ENCODE measurements at regions not wholly inside any gene's neighbourhood (a gene's known extent, or its start where the extent isn't known, plus 50 kb on each side); places are given as distances from the start of the nearest gene placed in this dataset.
A peak's percentile ranks its signal among the peaks of the same experiment; 100 is the strongest.

DNA sequence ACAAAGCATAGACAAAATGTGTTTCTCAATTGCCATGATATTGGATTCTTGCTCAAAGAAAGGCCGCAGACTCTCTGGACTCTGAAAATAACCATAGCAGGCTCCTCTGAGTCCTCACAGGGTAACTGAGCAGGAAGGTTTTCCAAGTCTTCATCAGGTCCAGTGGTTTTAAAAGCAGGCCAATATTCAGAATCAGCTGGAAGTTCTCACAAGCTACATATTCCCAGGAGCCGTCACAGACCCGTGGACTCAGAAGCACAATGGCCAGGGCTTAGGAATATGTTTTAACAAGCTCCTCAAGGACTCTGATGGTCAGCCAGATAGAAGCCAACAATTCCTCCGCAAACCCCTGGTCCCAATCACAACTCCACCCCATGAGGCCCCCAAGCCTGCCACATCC, 256.1 kb upstream of the ADAMTS9 start:
- H3K4me3 Mint-ChIP-seq = no peak overlapping the region
- ChIA-PET POLR2A (no interaction called here), CTCF (no interaction called here)
- H3K36me3 Mint-ChIP-seq = no peaks in the 10 kb centered on the region
- Histone ChIP-seq H3K27me3 (ENCODE audit: insufficient read depth, low read length, poor library complexity, severe bottlenecking) (no peaks in the 10 kb centered on the region), H3K27ac (ENCODE audit: low read depth, low read length) (no peak overlapping the region), H3K4me1 (ENCODE audit: insufficient read depth, low read length) (no peaks in the 10 kb centered on the region), H3K36me3 (ENCODE audit: insufficient read depth, low read length) (no peaks in the 10 kb centered on the region), H3K4me3 (ENCODE audit: low read length) (no peak overlapping the region), H3K9me3 (ENCODE audit: low read length) (no peaks in the 10 kb centered on the region)
- no peak for DNase-seq
- no peak overlapping the region for H3K27ac Mint-ChIP-seq
- peaks cover 0 to 18% (median 4%) of the 10 kb centered on the region in 5 donors for H3K9me3 Mint-ChIP-seq
- no peaks in the 10 kb centered on the region for H3K4me1 Mint-ChIP-seq
- H3K27me3 Mint-ChIP-seq = peaks cover 0 to 4% of the 10 kb centered on the region in 2 donors

DNA sequence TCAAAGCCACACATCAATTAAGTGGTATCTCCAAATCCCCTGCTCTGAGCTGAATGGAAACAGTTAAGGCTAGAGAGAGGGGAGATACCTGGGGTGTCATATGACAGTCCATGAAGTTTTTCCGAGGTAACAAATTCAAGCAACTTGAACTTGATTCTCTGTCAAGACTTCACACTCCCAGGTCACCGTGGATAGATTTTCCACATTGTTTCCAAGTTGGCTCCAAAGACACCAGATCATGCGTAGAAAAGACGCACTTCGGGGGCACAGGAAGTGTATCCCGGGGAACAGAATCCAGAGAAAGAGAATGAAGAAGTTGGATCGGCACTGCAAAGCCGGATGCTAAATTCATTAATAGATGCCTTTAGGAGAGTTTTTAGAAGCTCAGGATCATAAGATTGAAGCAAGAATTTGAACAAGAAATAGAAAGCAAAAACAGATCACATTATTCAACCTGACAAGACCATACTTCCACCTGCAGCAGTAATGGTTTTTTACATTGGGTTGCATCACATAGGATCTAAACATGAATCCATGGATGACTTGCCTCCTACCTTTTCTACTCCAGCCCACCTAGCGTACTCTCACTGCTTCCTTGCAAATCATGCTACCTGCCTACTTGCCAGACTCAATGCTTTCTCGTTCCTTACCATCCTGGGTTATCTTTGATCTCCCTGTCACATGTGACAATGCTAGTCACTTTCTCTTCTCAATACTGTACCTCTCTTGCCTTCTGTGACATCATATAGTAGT, 253.0 kb upstream of the ADAMTS9 start:
- ChIA-PET CTCF (no interaction called here), POLR2A (no interaction called here)
- peaks cover 0 to 15% (median 4%) of the 10 kb centered on the region in 5 donors for H3K9me3 Mint-ChIP-seq
- H3K27ac Mint-ChIP-seq = no peak overlapping the region
- H3K27ac ChIP-seq (ENCODE audit: low read depth, low read length) = no peak overlapping the region
- H3K4me1 ChIP-seq (ENCODE audit: insufficient read depth, low read length) = no peaks in the 10 kb centered on the region
- no peaks in the 10 kb centered on the region for H3K27me3 ChIP-seq (ENCODE audit: insufficient read depth, low read length, poor library complexity, severe bottlenecking)
- H3K36me3 Mint-ChIP-seq = no peaks in the 10 kb centered on the region
- peaks cover 0 to 4% of the 10 kb centered on the region in 2 donors for H3K27me3 Mint-ChIP-seq
- H3K4me3 Mint-ChIP-seq = no peak overlapping the region
- H3K9me3 ChIP-seq (ENCODE audit: low read length) = no peaks in the 10 kb centered on the region
- H3K36me3 ChIP-seq (ENCODE audit: insufficient read depth, low read length) = no peaks in the 10 kb centered on the region
- no peaks in the 10 kb centered on the region for H3K4me1 Mint-ChIP-seq
- H3K4me3 ChIP-seq (ENCODE audit: low read length) = no peak overlapping the region
- DNase-seq = no peak

- POLR2A ChIA-PET = no interaction called here
- Histone ChIP-seq H3K9me3 (ENCODE audit: low read length) (no peaks in the 10 kb centered on the region), H3K27ac (ENCODE audit: low read depth, low read length) (no peak overlapping the region), H3K4me3 (ENCODE audit: low read length) (no peak overlapping the region), H3K27me3 (ENCODE audit: insufficient read depth, low read length, poor library complexity, severe bottlenecking) (no peaks in the 10 kb centered on the region), H3K4me1 (ENCODE audit: insufficient read depth, low read length) (no peaks in the 10 kb centered on the region), H3K36me3 (ENCODE audit: insufficient read depth, low read length) (no peaks in the 10 kb centered on the region)
- DNase-seq = no peak
- CTCF ChIA-PET = no interaction called here
- Mint-ChIP-seq H3K9me3 (peaks cover 0 to 15% (median 6%) of the 10 kb centered on the region in 5 donors), H3K4me3 (no peak overlapping the region), H3K36me3 (no peaks in the 10 kb centered on the region), H3K4me1 (no peaks in the 10 kb centered on the region), H3K27me3 (peaks cover 0 to 4% of the 10 kb centered on the region in 2 donors), H3K27ac (no peak overlapping the region)
Observed at GRCh38 chr3:64939747-64940450, 252.1 kb upstream of the ADAMTS9 start.

GRCh38 chr3:64939309-64939708, 251.5 kb upstream of the ADAMTS9 start:
- no peaks in the 10 kb centered on the region for H3K4me1 ChIP-seq (ENCODE audit: insufficient read depth, low read length)
- H3K4me1 Mint-ChIP-seq = no peaks in the 10 kb centered on the region
- no peaks in the 10 kb centered on the region for H3K36me3 Mint-ChIP-seq
- H3K27ac ChIP-seq (ENCODE audit: low read depth, low read length) = no peak overlapping the region
- POLR2A ChIA-PET = no interaction called here
- H3K4me3 ChIP-seq (ENCODE audit: low read length) = no peak overlapping the region
- no peak overlapping the region for H3K4me3 Mint-ChIP-seq
- H3K27ac Mint-ChIP-seq = no peak overlapping the region
- CTCF ChIA-PET = no interaction called here
- DNase-seq = no peak
- peaks cover 0 to 4% of the 10 kb centered on the region in 2 donors for H3K27me3 Mint-ChIP-seq
- H3K9me3 ChIP-seq (ENCODE audit: low read length) = no peaks in the 10 kb centered on the region
- peaks cover 0 to 18% (median 9%) of the 10 kb centered on the region in 5 donors for H3K9me3 Mint-ChIP-seq
- no peaks in the 10 kb centered on the region for H3K36me3 ChIP-seq (ENCODE audit: insufficient read depth, low read length)
- H3K27me3 ChIP-seq (ENCODE audit: insufficient read depth, low read length, poor library complexity, severe bottlenecking) = no peaks in the 10 kb centered on the region

DNA sequence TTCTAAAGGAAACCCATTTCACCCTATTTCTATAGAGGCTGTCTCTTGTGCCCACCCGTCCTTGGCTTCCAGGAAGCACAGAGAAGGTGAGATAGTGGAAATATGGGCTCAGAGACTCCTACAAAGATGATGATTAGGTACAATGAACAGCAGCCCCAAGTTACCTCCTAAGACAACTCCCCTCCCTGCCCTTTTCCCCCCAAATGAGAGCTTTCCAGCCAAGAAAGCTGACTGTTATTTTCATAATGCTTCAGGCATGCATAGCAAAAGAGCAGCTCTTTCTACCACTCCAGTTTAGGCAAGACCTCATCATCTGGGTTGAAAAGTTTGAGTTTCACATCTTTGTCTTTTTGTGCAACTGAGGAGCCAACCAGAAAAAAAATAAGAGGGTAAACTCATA, 248.8 kb upstream of the ADAMTS9 start:
- Histone ChIP-seq H3K27ac (ENCODE audit: low read depth, low read length) (no peak overlapping the region), H3K4me1 (ENCODE audit: insufficient read depth, low read length) (no peaks in the 10 kb centered on the region), H3K9me3 (ENCODE audit: low read length) (no peaks in the 10 kb centered on the region), H3K36me3 (ENCODE audit: insufficient read depth, low read length) (no peaks in the 10 kb centered on the region), H3K27me3 (ENCODE audit: insufficient read depth, low read length, poor library complexity, severe bottlenecking) (no peaks in the 10 kb centered on the region), H3K4me3 (ENCODE audit: low read length) (no peak overlapping the region)
- Mint-ChIP-seq H3K9me3 (peaks cover 5 to 31% (median 16%) of the 10 kb centered on the region in 5 donors), H3K4me3 (no peak overlapping the region), H3K27me3 (peaks cover 0 to 3% of the 10 kb centered on the region in 2 donors), H3K4me1 (no peaks in the 10 kb centered on the region), H3K36me3 (no peaks in the 10 kb centered on the region), H3K27ac (no peak overlapping the region)
- ChIA-PET CTCF (no interaction called here), POLR2A (no interaction called here)
- no peak for DNase-seq

DNA sequence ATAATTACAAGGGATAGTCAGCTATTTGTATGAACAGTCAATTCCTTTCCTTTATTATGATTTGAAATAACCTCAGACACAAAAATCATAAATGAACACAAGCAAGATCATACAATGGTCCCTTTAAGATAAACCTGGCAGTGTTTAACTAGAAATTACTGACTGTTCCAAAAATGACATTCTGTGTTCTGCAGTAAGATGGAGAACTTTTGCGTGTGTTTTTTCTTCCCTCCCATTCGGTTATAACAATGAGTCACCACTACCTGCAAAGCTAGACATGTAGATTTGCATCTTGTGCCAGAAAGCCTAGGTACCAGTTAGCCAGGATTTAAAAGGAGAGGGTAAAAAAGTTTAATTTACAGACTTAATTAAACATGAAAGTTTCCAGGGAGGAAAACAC, 248.2 kb upstream of the ADAMTS9 start:
- no peak overlapping the region for H3K27ac ChIP-seq (ENCODE audit: low read depth, low read length)
- H3K27me3 Mint-ChIP-seq = peaks cover 0 to under 1% of the 10 kb centered on the region in 2 donors
- H3K27ac Mint-ChIP-seq = no peak overlapping the region
- no peaks in the 10 kb centered on the region for H3K36me3 ChIP-seq (ENCODE audit: insufficient read depth, low read length)
- no peaks in the 10 kb centered on the region for H3K9me3 ChIP-seq (ENCODE audit: low read length)
- no peaks in the 10 kb centered on the region for H3K4me1 ChIP-seq (ENCODE audit: insufficient read depth, low read length)
- no peak for DNase-seq
- H3K36me3 Mint-ChIP-seq = no peaks in the 10 kb centered on the region
- H3K4me1 Mint-ChIP-seq = no peaks in the 10 kb centered on the region
- no peaks in the 10 kb centered on the region for H3K27me3 ChIP-seq (ENCODE audit: insufficient read depth, low read length, poor library complexity, severe bottlenecking)
- ChIA-PET CTCF (no interaction called here), POLR2A (no interaction called here)
- H3K4me3 Mint-ChIP-seq = no peak overlapping the region
- no peak overlapping the region for H3K4me3 ChIP-seq (ENCODE audit: low read length)
- peaks cover 4 to 29% (median 15%) of the 10 kb centered on the region in 5 donors for H3K9me3 Mint-ChIP-seq

GRCh38 chr3:64932666-64933342, 245.0 kb upstream of the ADAMTS9 start:
- H3K27ac Mint-ChIP-seq = peak overlapping the region in 1 of 8 donors; percentile 86
- no peaks in the 10 kb centered on the region for H3K36me3 ChIP-seq (ENCODE audit: insufficient read depth, low read length)

GRCh38 chr3:64932016-64932518, 244.3 kb upstream of the ADAMTS9 start:
- H3K9me3 Mint-ChIP-seq = peaks cover 2 to 22% (median 12%) of the 10 kb centered on the region in 5 donors
- no peaks in the 10 kb centered on the region for H3K27me3 ChIP-seq (ENCODE audit: insufficient read depth, low read length, poor library complexity, severe bottlenecking)
- no peaks in the 10 kb centered on the region for H3K27me3 Mint-ChIP-seq
- no peak for DNase-seq
- H3K4me1 Mint-ChIP-seq = no peaks in the 10 kb centered on the region
- no peak overlapping the region for H3K27ac ChIP-seq (ENCODE audit: low read depth, low read length)
- no peaks in the 10 kb centered on the region for H3K36me3 ChIP-seq (ENCODE audit: insufficient read depth, low read length)
- H3K4me1 ChIP-seq (ENCODE audit: insufficient read depth, low read length) = no peaks in the 10 kb centered on the region
- no peak overlapping the region for H3K4me3 Mint-ChIP-seq
- no peaks in the 10 kb centered on the region for H3K36me3 Mint-ChIP-seq
- H3K4me3 ChIP-seq (ENCODE audit: low read length) = no peak overlapping the region
- POLR2A ChIA-PET = no interaction called here
- no peaks in the 10 kb centered on the region for H3K9me3 ChIP-seq (ENCODE audit: low read length)
- CTCF ChIA-PET = no interaction called here
- H3K27ac Mint-ChIP-seq = no peak overlapping the region

More at GRCh38 chr3:64932666-64933342, 245.0 kb upstream of the ADAMTS9 start:
- H3K27me3 ChIP-seq (ENCODE audit: insufficient read depth, low read length, poor library complexity, severe bottlenecking) = no peaks in the 10 kb centered on the region
- H3K4me1 ChIP-seq (ENCODE audit: insufficient read depth, low read length) = no peaks in the 10 kb centered on the region
- no peaks in the 10 kb centered on the region for H3K9me3 ChIP-seq (ENCODE audit: low read length)
- H3K36me3 Mint-ChIP-seq = no peaks in the 10 kb centered on the region
- H3K4me1 Mint-ChIP-seq = no peaks in the 10 kb centered on the region
- no peak overlapping the region for H3K27ac ChIP-seq (ENCODE audit: low read depth, low read length)
- no peak overlapping the region for H3K4me3 Mint-ChIP-seq
- H3K27me3 Mint-ChIP-seq = no peaks in the 10 kb centered on the region
- ChIA-PET CTCF (no interaction called here), POLR2A (no interaction called here)
- H3K4me3 ChIP-seq (ENCODE audit: low read length) = no peak overlapping the region
- DNase-seq = no peak
- peaks cover 2 to 22% (median 12%) of the 10 kb centered on the region in 5 donors for H3K9me3 Mint-ChIP-seq
